NCI-H345 treated with DMSO at 0.1 percent for 48 hours (cell line): ENCODE measurements at regions not wholly inside any gene's neighbourhood (a gene's known extent, or its start where the extent isn't known, plus 50 kb on each side); places are given as distances from the start of the nearest gene placed in this dataset.

Experiments used
- DNase-seq: peaks from one replicate; lab custom pipeline; 2025; ENCODE audit not compliant: unreplicated experiment; lab: John Stamatoyannopoulos, UW

GRCh38 chr14:85301506-85301905 lies 228.4 kb upstream of the FLRT2 start:
- DNase-seq, result no peak

GRCh38 chr14:85306024-85306423 lies 223.9 kb upstream of the FLRT2 start:
- no peak for DNase-seq

GRCh38 chr14:85308531-85309300 lies 221.2 kb upstream of the FLRT2 start:
- DNase-seq, result peak; percentile 55

GRCh38 chr14:85310491-85311272 lies 219.3 kb upstream of the FLRT2 start:
- no peak for DNase-seq

GRCh38 chr14:85313560-85314207 lies 216.3 kb upstream of the FLRT2 start:
- no peak for DNase-seq

GRCh38 chr14:85315290-85315689 lies 214.7 kb upstream of the FLRT2 start:
- DNase-seq, result no peak

GRCh38 chr14:85315733-85316290 lies 214.1 kb upstream of the FLRT2 start:
- DNase-seq, result no peak

- no peak for DNase-seq
Measured at GRCh38 chr14:85316701-85317410, 213.1 kb upstream of the FLRT2 start.

GRCh38 chr14:85317491-85318021 lies 212.4 kb upstream of the FLRT2 start:
- no peak for DNase-seq

- no peak for DNase-seq
Measured at GRCh38 chr14:85319101-85319500, 210.8 kb upstream of the FLRT2 start.

GRCh38 chr14:85319998-85320630 lies 209.8 kb upstream of the FLRT2 start:
- no peak for DNase-seq

- no peak for DNase-seq
Measured at GRCh38 chr14:85325134-85326017, 204.6 kb upstream of the FLRT2 start.

GRCh38 chr14:85332401-85332800 lies 197.5 kb upstream of the FLRT2 start:
- DNase-seq, result no peak

- DNase-seq, result no peak
Measured at GRCh38 chr14:85333313-85333712, 196.6 kb upstream of the FLRT2 start.

GRCh38 chr14:85333841-85334240 lies 196.1 kb upstream of the FLRT2 start:
- DNase-seq, result no peak

GRCh38 chr14:85334316-85334715 lies 195.6 kb upstream of the FLRT2 start:
- DNase-seq, result no peak

- no peak for DNase-seq
Measured at GRCh38 chr14:85336257-85336656, 193.7 kb upstream of the FLRT2 start.

GRCh38 chr14:85336817-85337216 lies 193.1 kb upstream of the FLRT2 start:
- no peak for DNase-seq

GRCh38 chr14:85338895-85339294 lies 191.0 kb upstream of the FLRT2 start:
- no peak for DNase-seq
